Neural cell (in vitro differentiated cells): ENCODE measurements at regions not wholly inside any gene's neighbourhood (a gene's known extent, or its start where the extent isn't known, plus 50 kb on each side); places are given as distances from the start of the nearest gene placed in this dataset.

Experiments
- H2AFZ ChIP-seq: fragments of 200-600, 300-800 bp; sonication (generic), shearing (Covaris generic); 2 replicates; pipeline ENCODE4 v1.6.0; 2014; ENCODE audit warnings: low read depth, mild to moderate bottlenecking, antibody characterized with exemption, low read length, moderate library complexity
- H3F3A ChIP-seq: fragments of 200-600 bp; shearing (Covaris generic); 2 replicates; pipeline ENCODE4 v1.6.1; 2016; ENCODE audit warnings: mild to moderate bottlenecking, moderate library complexity, mixed read lengths, antibody characterized with exemption, low read length; ENCODE audit not compliant: insufficient read depth, poor library complexity, severe bottlenecking
- H3K27ac ChIP-seq: fragments of 200-600, 300-800 bp; sonication (generic), shearing (Covaris generic); 2 replicates; pipeline ENCODE4 v1.5.1; 2014; ENCODE audit warnings: mild to moderate bottlenecking, low read length, moderate library complexity
- H3K27me3 ChIP-seq: fragments of 300-800, 200-600 bp; sonication (generic), shearing (Covaris generic); 2 replicates; pipeline ENCODE4 v1.6.0; 2014; ENCODE audit warnings: mild to moderate bottlenecking, low read depth, low read length, moderate library complexity; ENCODE audit not compliant: insufficient read depth
- H3K36me3 ChIP-seq: fragments of 300-800, 200-600 bp; sonication (generic), shearing (Covaris generic); 2 replicates; pipeline ENCODE4 v1.5.1; 2014; ENCODE audit warnings: mild to moderate bottlenecking, antibody characterized with exemption, low read length, moderate library complexity; ENCODE audit not compliant: insufficient read depth
- H3K4me2 ChIP-seq: fragments of 300-800, 200-600 bp; sonication (generic), shearing (Covaris generic); 2 replicates; pipeline ENCODE4 v1.6.0; 2014; ENCODE audit warnings: mild to moderate bottlenecking, low read length
- H3K4me3 ChIP-seq: fragments of 300-800, 200-600 bp; sonication (generic), shearing (Covaris generic); 2 replicates; pipeline ENCODE4 v1.5.1; 2014; ENCODE audit warnings: mild to moderate bottlenecking, low read length, moderate library complexity
- H3K79me2 ChIP-seq: fragments of 200-600 bp; shearing (Covaris generic); replicated peaks from 2 replicates; pipeline ENCODE4 v1.6.0; 2014; ENCODE audit warnings: mild to moderate bottlenecking, low read length, moderate library complexity; ENCODE audit not compliant: insufficient read depth
- H3K9ac ChIP-seq: fragments of 300-800, 200-600 bp; sonication (generic), shearing (Covaris generic); 2 replicates; pipeline ENCODE4 v1.6.1; 2016; ENCODE audit warnings: mild to moderate bottlenecking, low read length, mixed read lengths
- H3K9me2 ChIP-seq: fragments of 200-600 bp; shearing (Covaris generic); 2 replicates; pipeline ENCODE4 v1.6.1; 2016; ENCODE audit warnings: mild to moderate bottlenecking, low read length, mixed read lengths; ENCODE audit not compliant: insufficient read depth
- H3K9me3 ChIP-seq: fragments of 200-600, 300-800 bp; sonication (generic), shearing (Covaris generic); 2 replicates; pipeline ENCODE4 v1.6.1; 2016; ENCODE audit warnings: mild to moderate bottlenecking, mixed run types, low read length, moderate library complexity, mixed read lengths
- H4K20me1 ChIP-seq: fragments of 200-600 bp; shearing (Covaris generic); 2 replicates; pipeline ENCODE4 v1.6.1; 2016; ENCODE audit warnings: mild to moderate bottlenecking, mixed run types; ENCODE audit not compliant: insufficient read depth
- CTCF ChIP-seq: fragments of 450-650 bp; IDR thresholded peaks from 2 replicates; pipeline ENCODE4 v1.5.1; 2014; ENCODE audit warnings: antibody characterized with exemption, mild to moderate bottlenecking, moderate library complexity; ENCODE audit not compliant: poor library complexity, severe bottlenecking
- EP300 ChIP-seq: fragments of 450-650 bp; conservative IDR thresholded peaks from 2 replicates; pipeline ENCODE4 v1.6.1; 2014; ENCODE audit warnings: antibody characterized with exemption, mild to moderate bottlenecking, moderate library complexity; ENCODE audit not compliant: poor library complexity, severe bottlenecking
- EZH2 ChIP-seq: fragments of 200-600, 300-800 bp; shearing (Covaris generic), sonication (generic); IDR thresholded peaks from 2 replicates; pipeline ENCODE4 v1.6.1; 2014; ENCODE audit warnings: antibody characterized with exemption, low read length, borderline replicate concordance, mild to moderate bottlenecking; ENCODE audit not compliant: insufficient read depth, poor library complexity, severe bottlenecking
- MXI1 ChIP-seq: fragments of 450-650 bp; conservative IDR thresholded peaks from 2 replicates; pipeline ENCODE4 v1.6.1; 2014; ENCODE audit warnings: antibody characterized with exemption, mild to moderate bottlenecking; ENCODE audit not compliant: poor library complexity, severe bottlenecking
- POLR2AphosphoS5 ChIP-seq: IDR thresholded peaks from 2 replicates; pipeline ENCODE4 v1.6.1; 2012
- RAD21 ChIP-seq: fragments of 450-650 bp; conservative IDR thresholded peaks from 2 replicates; pipeline ENCODE4 v1.6.1; 2014; ENCODE audit warnings: antibody characterized with exemption, mild to moderate bottlenecking, moderate library complexity
- REST ChIP-seq: IDR thresholded peaks from 2 replicates; pipeline ENCODE4 v1.6.1; 2012; ENCODE audit warnings: borderline replicate concordance
- SMC3 ChIP-seq: fragments of 450-650 bp; conservative IDR thresholded peaks from 2 replicates; pipeline ENCODE4 v1.6.1; 2014; ENCODE audit warnings: antibody characterized with exemption, mild to moderate bottlenecking, moderate library complexity; ENCODE audit not compliant: poor library complexity
- TAF1 ChIP-seq: IDR thresholded peaks from 2 replicates; pipeline ENCODE4 v1.6.1; 2012; ENCODE audit warnings: low read depth

DNA sequence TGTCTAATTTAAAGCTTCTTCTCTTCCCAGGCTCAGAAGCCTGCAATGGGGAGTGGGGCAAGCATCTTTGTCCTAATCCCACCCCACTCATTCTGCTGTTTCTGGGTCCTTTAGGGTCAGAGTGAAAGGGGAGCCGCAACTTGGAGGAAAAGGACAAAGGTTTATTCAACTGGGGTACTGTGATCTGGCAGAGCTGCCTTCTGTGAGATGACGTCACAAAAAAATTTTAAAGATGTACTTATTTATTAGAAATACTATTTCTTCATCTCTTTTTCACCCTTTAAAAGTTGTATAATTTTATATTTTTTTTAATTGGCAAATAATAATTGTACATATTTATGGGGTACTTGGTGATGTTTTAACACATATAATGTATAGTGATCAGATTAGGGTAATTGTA, 302.6 kb downstream of the TDRD3 start:
- Histone ChIP-seq H3K27ac (no peak overlapping the region), H2AFZ (no peak overlapping the region), H3K36me3 (no peaks in the 10 kb centered on the region), H3K4me3 (no peak overlapping the region), H3K4me2 (no peak overlapping the region), H3K79me2 (no peaks in the 10 kb centered on the region), H3F3A (no peaks in the 10 kb centered on the region), H3K9ac (no peak overlapping the region), H4K20me1 (no peaks in the 10 kb centered on the region), H3K9me3 (no peaks in the 10 kb centered on the region), H3K27me3 (no peaks in the 10 kb centered on the region), H3K9me2 (no peaks in the 10 kb centered on the region)
- TF ChIP-seq MXI1 (no peak), RAD21 (no peak), POLR2AphosphoS5 (no peak), SMC3 (no peak), REST (no peak), EP300 (no peak), TAF1 (no peak), EZH2 (no peak), CTCF (no peak)

DNA sequence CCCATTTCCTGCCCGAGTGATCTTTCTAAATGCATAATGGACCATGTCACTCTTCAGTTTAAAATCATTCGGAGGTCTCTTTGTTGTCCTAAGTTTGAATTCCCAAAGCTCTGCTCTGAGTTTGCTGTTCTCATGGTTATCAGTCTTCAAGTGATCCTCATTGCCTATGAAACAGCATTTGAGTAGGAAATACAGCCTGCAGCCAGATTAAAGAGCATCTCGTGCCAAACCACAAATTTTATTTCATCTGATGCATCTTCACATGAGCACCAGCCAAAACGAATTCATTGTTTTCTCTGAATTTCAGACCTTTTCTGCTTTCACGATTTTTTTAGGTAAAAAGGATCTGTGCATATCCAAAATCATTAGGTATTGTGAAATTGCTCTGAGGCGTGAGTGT, 299.6 kb downstream of the TDRD3 start:
- no peaks in the 10 kb centered on the region for H3K9me3 ChIP-seq
- TF ChIP-seq EZH2 (no peak), REST (no peak), MXI1 (no peak), EP300 (no peak), SMC3 (no peak), CTCF (no peak), TAF1 (no peak), RAD21 (no peak), POLR2AphosphoS5 (no peak)
- no peak overlapping the region for H3K9ac ChIP-seq
- H3K27me3 ChIP-seq, result no peaks in the 10 kb centered on the region
- H3F3A ChIP-seq, result no peaks in the 10 kb centered on the region
- no peaks in the 10 kb centered on the region for H3K36me3 ChIP-seq
- no peaks in the 10 kb centered on the region for H3K79me2 ChIP-seq
- no peak overlapping the region for H3K4me3 ChIP-seq
- no peaks in the 10 kb centered on the region for H4K20me1 ChIP-seq
- no peak overlapping the region for H3K27ac ChIP-seq
- H3K4me2 ChIP-seq, result no peak overlapping the region
- no peak overlapping the region for H2AFZ ChIP-seq
- no peaks in the 10 kb centered on the region for H3K9me2 ChIP-seq
